GM18868 (cell line): ENCODE measurements at regions not wholly inside any gene's neighbourhood (a gene's known extent, or its start where the extent isn't known, plus 50 kb on each side); places are given as distances from the start of the nearest gene placed in this dataset.

Source experiments
- ATAC-seq: cut with Tn5 transposase; IDR thresholded peaks from one replicate; pipeline ENCODE4 v1.9.1; 2021; ENCODE audit warnings: mild to moderate bottlenecking, moderate library complexity; ENCODE audit not compliant: unreplicated experiment

DNA sequence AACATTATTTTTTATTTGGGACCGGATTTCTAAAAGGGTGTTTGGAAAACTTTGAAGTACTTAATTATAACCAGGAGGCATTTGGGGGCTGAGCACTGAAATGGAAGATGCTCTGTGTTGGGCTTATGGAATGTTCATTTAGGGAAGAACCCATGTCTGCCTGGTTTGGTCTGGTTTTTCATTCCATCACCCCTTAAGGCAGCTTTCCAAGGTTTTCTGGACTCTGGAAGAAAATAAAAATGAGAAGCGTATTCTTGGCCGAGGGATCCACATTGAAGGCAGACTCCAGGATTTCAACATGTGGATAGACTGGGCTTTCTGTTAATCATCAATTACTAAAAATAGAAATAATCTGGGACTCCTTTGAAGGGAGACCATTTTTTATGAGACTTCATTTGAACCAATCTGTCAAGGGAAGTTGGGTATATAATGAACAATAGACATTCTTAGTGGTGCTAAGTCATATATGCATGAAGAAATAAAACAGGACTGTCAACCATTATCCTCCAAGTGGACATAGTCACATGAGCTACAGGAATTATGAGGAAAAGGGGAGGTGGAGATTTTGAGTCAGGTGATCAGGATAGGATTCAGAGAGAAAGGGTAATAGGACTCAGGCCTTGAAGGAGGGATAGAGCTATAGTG is 270.5 kb upstream of the ADAMTS9 start:
- no peak for ATAC-seq

DNA sequence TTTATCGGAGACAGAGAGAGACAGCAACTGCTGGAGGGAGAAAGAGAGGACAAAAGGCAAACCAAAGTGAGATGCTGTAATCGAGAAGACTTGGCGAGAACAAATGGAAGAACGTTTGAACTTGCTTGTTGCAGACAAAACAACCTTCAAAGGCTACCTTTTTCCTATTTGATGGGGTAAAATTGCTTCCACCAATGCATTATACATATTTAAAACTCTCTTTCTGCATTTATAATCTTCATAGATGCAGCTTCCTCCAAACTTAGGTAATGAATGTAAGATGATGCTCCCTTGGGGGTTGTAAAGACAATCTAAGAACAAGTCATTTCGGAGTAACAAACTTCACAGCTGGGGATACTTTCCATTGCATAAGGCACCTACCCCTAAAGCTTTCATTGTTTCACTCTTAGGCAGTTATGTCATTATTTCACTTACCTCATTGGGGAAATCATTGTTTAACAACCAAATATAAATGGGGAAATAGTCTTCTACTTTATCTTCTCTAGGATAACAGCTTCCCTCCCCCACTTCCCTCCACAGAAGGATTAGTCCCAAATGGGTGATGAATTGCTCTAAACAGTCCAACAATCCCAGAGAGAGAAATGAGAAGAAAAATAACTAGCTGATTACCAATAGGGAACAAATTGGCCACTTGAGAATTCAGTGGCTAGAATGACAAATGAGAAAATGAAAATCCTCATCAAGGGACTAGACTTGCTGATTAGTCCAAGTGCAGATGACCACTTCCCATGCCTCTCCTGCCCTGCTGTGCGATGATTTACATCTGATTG is 269.8 kb upstream of the ADAMTS9 start:
- ATAC-seq, result no peak

DNA sequence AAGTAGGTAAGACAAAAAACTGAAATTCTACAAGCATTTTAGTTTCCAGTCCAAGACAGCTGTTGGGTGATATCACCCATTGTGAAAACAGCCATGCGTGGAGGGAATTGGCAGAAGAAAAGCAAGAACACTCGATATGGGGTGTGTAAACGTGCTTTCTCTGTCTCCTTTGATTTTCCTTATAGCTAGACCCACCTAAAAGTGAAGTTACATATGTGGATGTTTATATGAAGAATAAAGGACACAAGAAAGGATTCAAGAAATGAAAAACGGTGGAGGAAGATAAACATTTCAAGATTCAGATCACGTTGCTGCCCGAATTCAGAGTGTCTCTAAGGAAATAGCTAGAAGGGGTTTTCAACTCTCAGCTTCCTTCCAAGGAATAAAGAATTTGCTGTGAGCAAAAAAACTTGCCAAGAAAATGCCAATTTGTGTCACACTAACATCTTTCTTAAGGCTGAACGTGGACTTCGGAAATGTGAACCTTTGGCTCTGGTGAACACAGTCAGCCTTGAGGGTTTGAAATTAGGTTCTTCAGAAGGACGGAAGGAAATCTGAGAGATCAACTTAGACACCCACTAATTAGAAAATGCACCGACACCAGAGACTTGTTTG is 269.0 kb upstream of the ADAMTS9 start:
- no peak for ATAC-seq

DNA sequence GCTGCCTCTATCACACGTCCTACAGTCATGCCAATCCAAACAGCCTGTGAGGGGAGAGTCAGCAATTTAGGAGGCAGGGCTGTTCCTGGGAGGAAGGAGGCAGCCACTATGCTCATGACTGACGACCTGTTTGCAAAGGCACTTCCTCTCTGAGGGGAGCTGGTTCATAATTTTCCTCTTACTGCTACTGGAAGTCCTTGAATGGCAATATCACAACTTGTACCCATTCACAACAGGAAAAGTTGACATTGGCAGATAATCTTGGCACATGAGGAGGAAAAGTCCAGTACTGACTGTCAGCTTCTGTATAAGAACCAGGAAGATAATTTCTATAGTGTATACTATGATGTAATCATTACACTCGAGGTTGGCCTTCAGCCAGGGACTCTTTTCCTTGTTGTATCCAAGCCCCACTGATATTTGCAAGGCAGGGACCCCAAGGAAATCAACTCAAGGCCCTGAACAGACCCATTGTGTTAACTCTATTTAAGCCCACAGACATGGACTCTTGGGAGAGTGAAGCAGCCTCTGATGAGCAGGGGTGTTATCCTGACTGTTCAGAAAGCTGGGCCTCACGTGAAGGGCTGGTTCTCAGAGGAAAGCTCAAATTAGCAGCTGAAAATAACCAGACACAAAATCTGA is 267.3 kb upstream of the ADAMTS9 start:
- no peak for ATAC-seq

DNA sequence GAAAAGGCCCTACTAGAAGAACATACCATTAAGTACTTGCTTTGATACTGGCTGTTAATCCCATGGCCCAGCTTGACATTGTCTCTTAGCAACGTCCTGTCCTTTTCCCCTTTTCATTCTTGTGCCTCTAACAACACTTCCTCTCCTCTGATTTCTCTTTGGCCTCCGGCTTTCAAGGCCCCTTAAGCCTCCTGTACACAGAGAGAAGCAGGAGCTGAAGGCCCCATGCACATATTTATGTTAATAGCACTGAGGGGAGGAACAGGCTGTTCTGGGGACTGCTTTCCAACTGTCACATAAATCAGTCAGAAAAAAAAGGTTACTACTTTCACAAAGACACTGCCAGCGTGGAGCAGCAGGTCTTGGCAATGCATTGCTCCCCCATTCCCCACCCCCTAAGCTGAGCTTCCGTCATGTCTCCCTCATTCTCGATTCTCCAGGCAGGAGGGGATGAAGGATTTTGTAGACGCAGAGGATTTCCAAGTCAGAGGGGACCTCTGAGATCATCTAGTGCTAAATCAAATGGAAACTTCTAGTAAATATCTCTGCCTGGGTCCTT is 257.4 kb upstream of the ADAMTS9 start:
- no peak for ATAC-seq

DNA sequence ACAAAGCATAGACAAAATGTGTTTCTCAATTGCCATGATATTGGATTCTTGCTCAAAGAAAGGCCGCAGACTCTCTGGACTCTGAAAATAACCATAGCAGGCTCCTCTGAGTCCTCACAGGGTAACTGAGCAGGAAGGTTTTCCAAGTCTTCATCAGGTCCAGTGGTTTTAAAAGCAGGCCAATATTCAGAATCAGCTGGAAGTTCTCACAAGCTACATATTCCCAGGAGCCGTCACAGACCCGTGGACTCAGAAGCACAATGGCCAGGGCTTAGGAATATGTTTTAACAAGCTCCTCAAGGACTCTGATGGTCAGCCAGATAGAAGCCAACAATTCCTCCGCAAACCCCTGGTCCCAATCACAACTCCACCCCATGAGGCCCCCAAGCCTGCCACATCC is 256.1 kb upstream of the ADAMTS9 start:
- ATAC-seq, result no peak

DNA sequence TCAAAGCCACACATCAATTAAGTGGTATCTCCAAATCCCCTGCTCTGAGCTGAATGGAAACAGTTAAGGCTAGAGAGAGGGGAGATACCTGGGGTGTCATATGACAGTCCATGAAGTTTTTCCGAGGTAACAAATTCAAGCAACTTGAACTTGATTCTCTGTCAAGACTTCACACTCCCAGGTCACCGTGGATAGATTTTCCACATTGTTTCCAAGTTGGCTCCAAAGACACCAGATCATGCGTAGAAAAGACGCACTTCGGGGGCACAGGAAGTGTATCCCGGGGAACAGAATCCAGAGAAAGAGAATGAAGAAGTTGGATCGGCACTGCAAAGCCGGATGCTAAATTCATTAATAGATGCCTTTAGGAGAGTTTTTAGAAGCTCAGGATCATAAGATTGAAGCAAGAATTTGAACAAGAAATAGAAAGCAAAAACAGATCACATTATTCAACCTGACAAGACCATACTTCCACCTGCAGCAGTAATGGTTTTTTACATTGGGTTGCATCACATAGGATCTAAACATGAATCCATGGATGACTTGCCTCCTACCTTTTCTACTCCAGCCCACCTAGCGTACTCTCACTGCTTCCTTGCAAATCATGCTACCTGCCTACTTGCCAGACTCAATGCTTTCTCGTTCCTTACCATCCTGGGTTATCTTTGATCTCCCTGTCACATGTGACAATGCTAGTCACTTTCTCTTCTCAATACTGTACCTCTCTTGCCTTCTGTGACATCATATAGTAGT is 253.0 kb upstream of the ADAMTS9 start:
- ATAC-seq, result no peak

GRCh38 chr3:64939747-64940450 is 252.1 kb upstream of the ADAMTS9 start:
- ATAC-seq, result no peak

- ATAC-seq, result no peak
Measured at GRCh38 chr3:64939309-64939708, 251.5 kb upstream of the ADAMTS9 start.

DNA sequence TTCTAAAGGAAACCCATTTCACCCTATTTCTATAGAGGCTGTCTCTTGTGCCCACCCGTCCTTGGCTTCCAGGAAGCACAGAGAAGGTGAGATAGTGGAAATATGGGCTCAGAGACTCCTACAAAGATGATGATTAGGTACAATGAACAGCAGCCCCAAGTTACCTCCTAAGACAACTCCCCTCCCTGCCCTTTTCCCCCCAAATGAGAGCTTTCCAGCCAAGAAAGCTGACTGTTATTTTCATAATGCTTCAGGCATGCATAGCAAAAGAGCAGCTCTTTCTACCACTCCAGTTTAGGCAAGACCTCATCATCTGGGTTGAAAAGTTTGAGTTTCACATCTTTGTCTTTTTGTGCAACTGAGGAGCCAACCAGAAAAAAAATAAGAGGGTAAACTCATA is 248.8 kb upstream of the ADAMTS9 start:
- ATAC-seq, result no peak

DNA sequence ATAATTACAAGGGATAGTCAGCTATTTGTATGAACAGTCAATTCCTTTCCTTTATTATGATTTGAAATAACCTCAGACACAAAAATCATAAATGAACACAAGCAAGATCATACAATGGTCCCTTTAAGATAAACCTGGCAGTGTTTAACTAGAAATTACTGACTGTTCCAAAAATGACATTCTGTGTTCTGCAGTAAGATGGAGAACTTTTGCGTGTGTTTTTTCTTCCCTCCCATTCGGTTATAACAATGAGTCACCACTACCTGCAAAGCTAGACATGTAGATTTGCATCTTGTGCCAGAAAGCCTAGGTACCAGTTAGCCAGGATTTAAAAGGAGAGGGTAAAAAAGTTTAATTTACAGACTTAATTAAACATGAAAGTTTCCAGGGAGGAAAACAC is 248.2 kb upstream of the ADAMTS9 start:
- ATAC-seq, result no peak

DNA sequence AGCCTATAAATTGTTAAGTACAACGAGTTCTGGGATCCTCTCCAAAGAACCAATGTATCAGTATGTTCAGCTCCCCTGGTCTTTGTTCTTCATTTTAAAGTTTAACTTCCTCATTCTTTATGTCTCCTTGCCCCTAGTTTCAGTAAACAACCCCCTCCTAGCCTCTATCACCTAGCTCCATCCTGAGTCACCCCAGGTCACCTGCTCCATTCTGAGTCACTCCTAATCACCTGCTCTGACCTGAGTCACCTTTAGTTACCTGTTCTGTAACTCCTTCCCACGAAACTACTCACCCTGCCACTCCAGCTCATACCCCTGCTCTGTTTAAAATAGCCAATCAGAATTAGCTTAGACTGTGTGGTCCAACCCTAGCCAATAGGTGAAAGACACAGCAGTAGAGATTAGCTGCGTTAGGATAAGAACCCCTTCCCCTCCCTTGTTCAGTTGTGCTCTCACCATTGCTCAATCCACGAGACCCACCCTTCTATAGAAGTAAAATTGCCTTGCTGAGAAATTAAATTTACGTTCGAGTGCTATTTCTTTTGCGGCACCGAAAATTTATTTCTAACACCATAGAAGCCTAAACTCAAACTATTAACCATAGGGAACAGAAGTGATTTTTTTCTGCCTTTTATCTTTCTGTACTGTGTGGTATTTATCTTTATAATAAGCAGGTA is 245.0 kb upstream of the ADAMTS9 start:
- no peak for ATAC-seq

- no peak for ATAC-seq
Measured at GRCh38 chr3:64932016-64932518, 244.3 kb upstream of the ADAMTS9 start.

- ATAC-seq, result no peak
Measured at GRCh38 chr3:64930891-64931290, 243.1 kb upstream of the ADAMTS9 start.

DNA sequence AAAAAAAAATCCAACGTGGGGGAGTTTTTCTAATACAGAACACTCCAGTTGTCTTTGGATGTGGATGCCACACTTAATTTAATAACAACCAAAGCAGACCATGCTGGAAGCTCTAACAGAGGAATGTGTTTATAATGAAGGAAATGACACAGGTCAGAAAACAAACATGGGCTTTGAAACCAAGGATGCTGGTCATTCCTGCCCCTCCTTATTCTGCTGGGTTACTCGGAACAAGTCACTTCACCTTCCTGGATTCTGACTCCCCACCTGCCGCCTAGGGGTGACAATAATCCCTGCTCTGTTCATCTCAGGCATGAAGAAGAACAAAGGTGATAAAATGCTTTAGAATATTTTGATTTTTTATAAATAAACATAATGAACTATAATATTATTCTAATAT is 240.9 kb upstream of the ADAMTS9 start:
- no peak for ATAC-seq

DNA sequence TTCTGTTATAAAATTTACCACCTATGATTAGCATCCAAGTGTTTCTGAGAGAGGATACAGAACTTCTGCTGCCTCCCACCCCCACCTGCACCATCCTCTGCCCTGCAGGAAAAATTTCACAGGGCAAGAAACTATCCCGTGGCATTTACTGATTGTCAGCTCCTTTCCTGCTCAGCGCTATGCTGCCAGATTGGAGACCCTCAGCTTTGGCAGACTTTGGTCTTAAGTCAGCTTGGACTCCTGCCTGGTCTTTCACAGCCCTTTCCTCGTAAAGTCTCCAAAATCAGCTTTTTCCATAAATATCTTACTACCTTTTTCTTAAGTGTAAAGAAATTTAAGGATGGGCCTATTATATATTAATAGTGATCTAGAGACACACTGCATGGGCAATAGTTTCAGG is 239.9 kb upstream of the ADAMTS9 start:
- no peak for ATAC-seq

GRCh38 chr3:64925575-64925974 is 237.8 kb upstream of the ADAMTS9 start:
- no peak for ATAC-seq

- ATAC-seq, result no peak
Measured at GRCh38 chr3:64924961-64925360, 237.2 kb upstream of the ADAMTS9 start.

DNA sequence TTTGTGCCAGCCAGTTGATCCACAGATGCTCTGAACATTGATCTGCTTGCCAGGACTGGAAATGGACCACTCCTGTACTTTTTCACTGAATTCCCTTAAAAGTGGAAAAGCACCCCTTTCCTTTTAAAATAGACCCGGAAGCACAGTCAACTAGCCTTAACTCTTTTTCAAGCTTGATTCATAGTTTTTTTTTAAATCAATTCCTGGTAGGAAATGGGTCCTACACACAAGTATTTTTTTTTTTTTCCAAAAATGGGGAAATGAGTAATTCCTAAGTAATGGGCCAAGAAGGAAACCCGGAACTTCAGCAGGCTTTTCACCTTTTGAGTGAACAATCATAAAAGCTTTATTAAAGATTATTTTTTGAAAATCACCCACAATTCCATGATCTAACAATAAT is 234.4 kb upstream of the ADAMTS9 start:
- no peak for ATAC-seq
